Mucosa of gallbladder (tissue), 1 donor: ENCODE measurements at regions not wholly inside any gene's neighbourhood (a gene's known extent, or its start where the extent isn't known, plus 50 kb on each side); places are given as distances from the start of the nearest gene placed in this dataset.

Source experiments
- DNase-seq: peaks from one replicate; pipeline ENCODE4 v3.0.0-alpha.2; 2020; ENCODE audit warnings: low spot score
- donor health status: DM: no; HTN: no; CAD: no.

DNA sequence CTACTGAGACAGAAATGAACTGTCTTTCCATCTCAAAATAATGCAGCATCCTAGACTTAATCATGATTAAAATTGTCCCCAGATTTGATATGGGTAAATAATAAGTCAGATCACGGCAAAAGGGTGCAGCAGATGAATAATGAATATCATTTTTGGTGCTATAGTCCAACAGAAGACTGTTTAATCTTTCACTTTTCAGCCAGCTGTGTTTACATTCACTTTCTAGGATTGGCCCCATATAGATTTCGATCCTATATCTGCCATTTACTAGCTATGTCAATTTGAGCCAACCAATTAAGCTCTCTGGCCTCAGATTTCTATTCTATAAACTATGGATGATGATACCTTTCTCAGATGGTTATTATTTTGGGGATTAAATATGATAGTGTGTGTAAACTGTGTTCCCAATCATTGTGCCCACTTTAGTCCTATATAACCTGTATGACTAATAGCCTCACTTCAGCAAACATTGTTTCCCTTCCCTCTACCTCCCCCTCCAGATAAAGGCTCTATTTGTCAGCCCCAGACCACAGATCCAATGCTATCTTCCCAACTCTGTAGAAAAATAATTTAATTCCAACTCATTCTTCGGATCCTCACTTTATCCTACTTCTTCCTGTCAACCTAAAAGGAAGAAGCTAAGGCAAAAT, 53.6 kb upstream of the NT5E start:
- DNase-seq, result no peak

DNA sequence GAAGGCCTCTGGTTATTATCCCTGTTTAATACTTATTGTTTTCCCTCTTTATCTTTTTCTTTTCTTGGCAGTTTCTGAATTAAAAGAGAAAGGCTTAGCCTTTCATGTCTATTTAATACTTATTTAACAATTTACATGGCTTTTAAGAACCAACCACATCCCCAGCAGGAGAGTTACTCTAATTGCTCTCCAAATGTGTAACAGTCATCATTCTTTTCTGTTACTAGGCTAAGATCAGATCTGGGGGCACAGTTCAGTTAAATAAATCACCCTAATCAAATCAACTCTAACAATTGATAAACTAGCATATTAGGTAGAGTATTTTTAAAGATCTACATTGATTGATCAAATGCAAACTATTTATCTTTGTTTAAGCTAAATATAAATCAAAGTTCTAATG, 54.1 kb upstream of the NT5E start:
- DNase-seq, result no peak

DNA sequence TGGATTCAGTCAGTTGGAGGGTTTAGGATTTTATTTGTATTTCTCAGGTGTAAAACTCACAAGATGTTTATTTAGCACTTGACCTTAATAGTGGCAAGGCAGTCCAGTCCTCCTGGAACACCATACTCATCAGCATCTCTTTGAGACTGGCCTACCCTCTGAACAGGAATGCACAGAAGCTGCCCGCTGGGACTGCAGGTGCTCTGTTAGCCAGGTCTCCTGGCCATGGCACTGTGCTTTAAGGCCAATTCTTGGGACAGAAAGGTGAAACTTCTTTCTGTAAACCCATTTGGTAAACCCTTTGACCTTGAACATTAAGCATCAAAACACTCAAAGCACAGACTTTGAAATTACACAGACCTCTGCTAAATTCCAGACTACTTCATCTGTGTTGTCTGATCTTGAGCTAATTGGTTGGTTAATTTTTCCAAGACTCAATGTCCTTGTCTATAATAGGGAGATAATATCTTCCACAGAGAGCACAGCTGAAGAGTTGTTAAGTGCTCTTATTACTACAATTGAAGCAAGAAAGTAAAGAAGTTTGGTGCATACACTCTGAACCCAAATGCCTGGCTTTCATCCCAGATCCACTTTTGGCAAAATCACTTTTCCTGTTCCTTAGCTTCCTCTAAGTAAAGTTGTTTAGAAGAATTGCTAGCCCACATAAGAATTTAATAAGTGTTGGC, 54.9 kb upstream of the NT5E start:
- no peak for DNase-seq

DNA sequence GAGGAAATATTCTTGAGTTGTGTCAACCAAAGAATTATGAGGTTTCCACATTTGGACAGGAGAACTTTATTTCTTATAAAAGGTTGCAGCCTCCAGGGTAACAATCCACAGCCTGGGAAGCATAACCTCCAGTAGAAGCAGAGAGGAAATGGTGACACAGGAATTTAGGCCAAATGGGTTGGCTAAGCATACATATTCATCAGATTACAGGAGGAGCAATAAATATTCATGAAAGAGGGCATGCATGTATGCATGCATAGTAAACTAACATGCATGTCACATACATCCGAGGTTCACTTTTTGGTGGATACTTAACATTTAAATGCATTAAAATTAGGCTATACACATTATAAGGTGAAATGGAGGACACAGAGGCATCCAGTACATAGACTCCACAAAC, 55.7 kb upstream of the NT5E start:
- no peak for DNase-seq

DNA sequence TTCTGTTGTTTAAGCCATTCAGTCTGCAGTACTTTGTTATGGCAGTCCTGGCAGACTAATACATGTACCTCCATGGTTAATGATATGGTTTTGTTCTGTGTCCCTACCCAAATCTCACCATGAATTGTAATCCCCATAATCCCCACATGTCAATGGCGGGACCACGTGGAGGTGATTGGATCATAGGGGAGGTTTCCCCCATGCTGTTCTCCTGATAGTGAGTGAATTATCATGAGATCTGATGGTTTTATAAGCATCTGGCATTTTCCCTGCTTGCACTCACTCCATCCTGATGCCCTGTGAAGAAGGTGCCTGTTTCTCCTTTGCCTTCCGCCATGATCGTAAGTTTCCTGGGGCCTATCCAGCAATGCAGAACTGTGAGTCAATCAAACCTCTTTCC, 57.5 kb upstream of the NT5E start:
- DNase-seq, result no peak

DNA sequence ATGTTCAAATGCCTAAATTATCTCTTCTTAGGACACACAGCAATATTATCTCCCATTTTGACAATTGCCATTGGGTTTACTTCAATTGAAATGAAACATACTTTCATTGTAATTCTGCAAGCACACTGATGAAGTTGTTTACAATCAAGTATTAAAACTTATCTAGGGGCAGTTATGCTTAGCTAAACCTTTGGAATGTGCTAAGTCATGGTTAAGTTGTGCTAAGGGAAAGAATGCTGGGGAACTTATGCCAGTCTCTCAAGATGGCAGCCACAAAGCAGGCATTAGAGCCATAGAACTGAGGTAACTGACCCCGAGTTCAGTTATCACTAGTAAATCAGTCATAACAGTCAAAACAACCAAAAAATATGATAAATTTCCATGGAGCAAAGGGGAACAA, 59.1 kb upstream of the NT5E start:
- no peak for DNase-seq

DNA sequence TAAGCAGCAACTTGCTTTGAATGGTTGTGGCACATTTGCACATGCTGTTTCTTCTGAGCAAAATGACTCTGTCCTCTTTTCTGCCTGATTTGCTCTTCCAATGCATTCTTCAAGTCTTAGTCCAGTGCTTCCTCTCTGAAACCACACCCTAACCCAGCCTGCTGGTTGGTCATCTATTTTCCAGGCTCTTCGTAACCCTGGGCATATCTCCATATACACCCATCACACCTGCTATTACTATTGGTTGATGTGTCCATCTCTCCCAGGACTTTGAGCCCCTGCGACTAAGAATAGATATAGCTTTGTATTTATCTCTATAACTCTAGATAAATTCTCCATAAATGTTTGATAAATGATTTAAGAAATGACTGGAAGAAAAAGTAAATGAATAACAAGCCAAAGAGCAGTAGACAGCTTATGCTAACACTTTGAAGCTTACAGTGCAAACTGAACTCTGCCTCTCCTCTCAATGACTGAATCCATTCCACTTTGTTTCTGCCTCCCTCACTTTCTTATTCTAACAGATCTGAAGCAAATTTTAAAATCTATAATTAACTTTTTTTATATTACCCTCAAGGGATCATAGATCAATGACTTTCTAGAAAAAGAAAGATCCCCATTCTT, 59.7 kb upstream of the NT5E start:
- DNase-seq, result peak; percentile 74

DNA sequence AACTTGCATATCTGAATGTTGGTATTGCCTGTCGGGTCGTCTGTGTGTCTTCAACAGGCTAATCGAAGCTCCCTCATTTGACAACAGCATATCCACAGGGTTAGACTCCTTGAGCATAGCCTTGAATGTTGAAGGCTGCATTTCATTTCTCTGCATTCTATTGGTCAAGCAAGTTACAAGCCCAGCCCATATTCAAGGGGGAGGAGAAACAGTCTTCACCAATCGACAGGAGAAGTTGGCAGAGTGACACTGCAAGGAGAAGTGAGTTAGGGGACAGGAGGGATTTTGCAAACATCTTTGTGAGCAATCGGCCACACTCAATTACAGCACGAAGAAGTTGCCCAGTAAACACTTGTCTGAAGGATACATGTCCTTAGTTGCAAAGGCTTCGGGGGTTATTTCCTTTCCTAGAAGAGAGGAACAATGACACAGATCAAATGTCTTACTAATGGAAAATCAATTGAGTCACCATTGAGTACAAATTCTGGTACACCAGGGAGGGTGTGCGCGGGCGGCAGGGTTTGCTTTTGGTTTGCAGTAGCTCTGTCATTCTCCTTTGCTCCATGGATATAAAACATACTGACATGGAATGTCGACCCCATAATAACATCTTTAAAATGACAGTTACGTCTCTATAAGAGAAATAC, 60.6 kb upstream of the NT5E start:
- peak; percentile 31 for DNase-seq

DNA sequence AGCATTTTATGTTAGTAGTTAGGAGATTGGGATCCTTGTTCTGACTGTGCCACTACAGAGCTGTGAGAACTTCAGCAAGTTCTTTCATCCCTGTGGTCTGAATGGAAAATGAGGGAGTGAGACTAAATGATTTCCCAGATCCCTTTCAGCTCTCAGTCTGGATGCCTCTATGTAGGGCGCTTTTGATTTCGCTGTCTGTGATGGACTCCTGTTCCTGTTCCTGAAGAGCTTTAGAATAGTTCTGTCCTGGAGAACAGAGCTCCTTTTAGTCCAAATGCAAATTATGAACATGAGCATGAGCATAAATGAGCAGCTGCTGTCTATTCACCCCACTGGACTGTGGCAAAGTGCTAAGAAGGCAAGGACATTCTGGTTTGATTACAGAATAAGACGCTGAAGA, 61.4 kb upstream of the NT5E start:
- no peak for DNase-seq

DNA sequence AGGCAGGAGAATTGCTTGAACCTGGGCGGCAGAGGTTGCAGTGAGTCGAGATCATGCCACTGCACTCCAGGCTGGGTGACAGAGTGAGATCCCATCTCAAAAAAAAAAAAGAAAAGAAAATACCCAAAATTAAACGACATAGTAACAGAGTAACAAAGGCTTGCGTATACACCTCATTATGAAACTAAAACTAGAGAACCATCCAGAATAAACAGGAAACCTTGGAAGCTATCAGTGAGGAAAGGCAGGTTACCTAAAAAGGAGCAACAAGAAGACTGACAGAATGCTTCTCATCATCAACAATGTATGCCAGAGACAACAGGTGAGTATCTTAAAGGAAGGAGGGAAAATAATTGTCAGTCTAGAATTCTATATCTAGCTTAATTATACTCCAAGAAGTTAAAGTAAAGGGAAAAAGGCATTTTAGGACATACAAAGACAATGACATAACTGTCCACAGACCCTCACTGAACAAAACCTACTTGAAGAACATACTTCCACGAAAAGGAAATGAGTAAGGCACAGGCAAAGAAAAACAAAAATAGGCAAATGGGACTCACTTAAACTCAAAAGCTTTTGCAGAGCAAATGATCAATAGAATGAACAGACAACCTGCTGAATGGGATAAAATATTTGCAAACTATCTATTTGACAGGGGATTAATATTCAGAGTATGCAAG, 64.1 kb upstream of the NT5E start:
- DNase-seq, result no peak

DNA sequence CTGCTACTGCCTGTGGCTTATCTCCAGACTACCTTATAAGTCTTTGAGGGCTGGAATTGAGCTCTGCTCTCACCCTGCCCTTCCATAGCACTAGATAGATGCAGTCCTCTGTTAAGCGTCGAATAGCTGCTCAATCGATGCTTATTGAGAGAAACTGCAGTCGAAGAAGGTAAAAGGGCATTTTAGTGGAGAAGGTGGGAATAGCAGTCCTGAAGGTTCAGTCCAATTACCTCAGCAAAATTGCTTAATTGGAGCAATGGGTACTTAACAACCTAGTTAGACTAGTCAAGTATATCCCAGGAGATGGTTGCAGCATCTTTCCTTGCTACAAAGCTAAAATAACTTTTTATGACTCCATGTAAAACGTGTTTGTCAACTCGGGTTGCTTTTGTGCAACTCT, 66.8 kb upstream of the NT5E start:
- no peak for DNase-seq

DNA sequence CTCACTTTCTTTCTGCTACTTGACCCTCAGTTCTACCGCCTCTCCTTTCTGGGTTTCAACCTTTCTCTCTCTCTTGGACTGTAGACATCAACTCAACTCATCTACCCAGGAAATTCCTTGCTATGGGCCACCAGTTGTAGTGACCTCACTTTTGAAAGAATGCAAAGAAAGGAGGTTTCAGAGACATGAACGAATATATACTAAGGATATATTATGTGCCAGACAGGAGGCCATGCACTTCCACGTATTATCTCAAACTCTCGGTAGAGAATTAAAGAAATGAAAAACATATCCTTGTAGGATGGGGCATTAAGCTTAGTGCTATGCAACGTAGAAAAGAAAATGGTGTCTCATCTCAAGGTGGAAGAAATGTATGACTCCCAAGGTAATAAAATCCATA, 67.3 kb upstream of the NT5E start:
- DNase-seq, result no peak

DNA sequence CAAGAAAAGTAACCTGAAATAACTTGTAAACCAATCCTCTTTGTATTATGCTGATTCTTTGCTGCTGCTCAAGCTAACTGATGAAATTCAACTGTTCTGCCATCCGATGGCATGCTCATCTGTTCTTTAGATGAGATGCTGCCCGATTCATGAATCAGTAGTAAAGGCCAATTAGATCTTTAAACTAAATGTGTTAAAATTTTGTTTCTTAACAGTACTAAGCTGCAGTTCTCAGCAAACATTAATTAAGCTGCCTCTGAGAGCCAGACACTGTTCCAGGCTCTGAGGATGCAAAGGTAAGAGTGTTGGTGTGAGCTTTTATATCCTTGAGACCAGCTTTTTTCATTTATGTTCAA, 77.0 kb upstream of the NT5E start:
- no peak for DNase-seq

DNA sequence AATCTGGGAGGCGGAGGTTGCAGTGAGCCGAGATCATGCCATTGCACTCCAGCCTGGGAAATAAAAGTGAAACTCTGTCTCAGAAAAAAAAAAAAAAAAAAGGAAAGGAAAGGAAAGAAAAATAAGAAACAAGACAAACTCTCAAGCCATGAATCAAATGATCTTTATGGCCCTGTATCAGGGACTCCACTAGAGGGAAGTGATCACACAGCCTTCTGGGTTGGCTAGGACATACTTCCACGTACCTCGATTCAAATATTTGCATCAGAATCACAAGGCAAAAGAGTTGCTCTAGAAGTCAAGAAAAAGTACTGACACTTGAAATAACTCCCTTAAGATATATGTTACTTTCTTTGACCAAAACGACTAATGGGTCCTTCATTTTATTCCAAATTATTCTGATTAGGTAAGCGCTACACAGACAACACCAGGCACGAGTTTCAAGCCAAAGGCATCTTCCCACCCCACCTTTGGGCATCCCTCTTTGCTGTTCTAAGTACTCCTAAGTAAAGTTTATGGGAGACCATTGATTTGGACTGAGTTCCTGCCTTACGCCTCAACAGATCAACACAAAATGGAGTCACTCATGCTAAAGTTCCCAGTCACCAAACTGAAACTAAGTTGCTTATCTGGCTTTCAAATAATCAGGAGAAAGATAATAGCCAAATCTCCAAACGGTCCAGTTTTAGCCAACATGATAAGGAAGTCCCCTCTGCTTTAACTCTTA, 77.5 kb upstream of the NT5E start:
- DNase-seq, result no peak

DNA sequence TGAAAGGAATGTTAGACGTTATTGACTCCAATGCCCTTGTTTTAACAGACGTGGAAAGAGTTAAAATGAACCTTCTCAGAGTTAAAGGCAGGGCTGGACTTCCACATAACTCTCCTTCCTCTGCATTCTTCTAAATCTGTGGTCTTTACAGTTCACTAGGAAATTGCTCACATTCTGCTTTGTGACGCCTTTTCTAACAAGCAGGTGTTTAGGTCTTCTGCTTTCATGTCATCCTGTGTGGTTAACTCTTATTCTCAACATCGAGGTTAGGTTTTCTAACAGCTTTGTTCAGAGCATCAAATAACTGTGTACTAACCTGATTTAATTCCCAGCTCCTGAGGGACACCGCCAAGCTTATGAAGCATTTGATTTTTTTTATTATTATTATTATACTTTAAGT, 81.3 kb upstream of the NT5E start:
- DNase-seq, result no peak

DNA sequence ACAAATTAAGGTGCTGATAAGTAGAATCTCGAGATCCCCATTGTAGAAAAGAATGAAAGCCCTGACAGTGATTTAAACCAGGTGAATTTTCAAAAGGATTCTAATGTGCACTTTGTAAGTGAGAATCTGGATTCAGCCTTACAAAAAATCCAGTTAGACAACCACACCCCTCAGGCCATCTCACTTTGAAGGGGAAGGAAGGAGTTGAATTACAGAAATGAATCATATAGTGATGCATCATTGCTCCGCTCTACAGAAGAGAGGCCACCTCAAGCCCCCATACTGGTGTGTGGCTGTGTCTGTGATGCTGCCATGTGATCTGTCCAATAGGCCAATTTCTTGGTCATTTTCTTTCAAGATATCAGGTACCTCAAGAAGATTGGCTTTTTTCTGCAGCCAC, 85.5 kb upstream of the NT5E start:
- DNase-seq, result no peak

DNA sequence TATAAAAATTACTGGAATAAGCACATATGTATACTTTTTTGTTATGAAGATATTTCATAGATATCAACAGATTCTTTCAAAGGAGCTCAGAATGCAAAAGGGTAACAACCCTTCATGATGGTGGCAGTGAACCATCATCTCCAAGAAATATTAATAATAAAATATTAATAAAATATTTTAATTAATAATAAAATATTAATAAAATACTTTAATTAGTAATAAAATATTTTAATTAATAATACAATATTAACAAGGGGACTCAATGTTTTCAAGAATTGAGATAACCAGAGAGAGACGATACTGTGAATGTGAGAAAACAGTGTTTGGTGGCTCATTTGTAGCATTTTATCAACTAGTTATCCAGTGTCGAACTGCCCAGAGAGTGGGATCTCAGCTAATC, 86.0 kb upstream of the NT5E start:
- DNase-seq, result no peak

DNA sequence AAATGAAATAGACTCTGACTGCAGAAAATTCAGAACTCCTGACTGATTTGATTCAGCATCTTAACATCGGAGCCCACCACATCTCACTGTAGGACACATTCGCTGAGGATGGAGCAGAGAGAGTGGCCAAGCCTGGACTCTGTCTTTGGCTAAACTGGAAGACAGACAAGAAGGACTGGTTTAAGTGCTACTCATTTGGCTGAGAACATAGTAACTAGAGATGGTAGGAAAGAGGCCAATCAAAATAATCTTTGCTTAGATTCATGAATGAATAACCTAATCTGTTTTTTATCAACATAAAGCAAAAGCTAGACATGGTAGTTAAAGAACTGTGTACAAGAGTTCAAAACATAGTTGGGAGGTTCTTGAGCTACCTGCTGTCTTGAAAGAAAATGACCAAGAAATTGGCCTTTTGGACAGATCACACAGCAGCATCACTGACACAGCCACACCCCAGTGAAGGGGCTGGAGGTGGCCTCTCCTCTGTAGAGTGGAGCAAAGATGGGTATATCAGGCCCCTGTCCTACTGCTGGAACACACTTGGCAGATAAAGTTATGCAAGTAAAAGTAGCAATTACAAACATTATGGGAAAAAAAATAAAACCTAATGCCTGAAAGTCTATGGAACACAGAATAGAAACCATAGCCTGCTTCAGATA, 87.1 kb upstream of the NT5E start:
- no peak for DNase-seq

DNA sequence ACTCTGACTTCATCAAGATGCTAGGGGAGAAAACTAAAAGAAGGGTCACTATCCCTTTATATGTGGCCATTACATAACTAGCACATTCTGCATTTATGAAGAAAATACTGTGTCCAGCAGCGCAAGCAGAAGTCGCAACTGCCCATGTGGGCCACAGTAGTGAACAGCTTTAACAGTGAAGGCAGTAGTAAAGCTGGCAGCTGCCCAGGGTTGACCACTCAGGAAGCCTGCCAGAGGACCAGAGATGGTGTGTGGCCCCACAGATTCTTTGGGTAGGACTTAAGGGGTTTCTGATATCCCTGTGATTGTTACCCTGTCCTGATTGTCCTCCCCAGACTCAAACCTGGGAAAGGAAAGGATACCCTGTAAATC, 88.3 kb upstream of the NT5E start:
- DNase-seq, result no peak

DNA sequence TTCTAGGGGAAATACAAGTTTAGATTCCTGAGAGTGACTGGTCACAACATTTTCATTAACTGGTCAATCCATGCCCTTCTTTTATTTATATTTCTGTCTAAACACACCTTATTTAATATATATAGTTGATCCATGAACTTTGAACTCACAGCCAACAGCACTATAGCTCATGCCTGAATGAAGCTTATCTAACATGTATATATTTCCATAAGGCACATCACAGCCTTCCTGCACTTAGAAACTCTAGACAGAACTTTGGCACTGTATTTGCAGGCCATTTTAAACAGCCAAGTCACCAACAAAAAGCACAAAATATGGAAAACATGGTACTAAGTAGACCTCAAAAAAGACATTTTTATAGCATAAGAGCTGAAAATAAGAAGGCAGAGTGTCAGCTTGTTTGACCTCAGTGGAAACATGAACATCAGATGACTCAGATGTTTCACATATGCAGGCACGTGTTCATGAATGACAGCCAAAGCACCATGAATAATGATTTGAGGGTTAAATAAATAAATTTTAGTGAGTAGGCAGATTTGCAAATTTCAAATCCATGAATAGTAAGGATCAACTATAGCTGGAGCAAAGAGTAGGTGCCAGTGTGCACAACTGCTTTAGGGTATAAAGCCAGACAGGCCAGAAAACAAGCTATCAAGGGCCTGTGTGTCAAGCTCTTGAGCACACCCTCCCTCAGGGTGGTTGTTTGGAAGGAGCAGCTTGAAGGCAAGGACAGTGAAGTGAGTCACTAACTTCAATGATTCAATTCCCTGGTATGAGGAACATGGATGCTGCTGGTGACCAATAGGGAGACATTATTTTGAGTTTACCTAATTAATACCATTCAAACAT, 88.9 kb upstream of the NT5E start:
- DNase-seq, result peak; percentile 48
